HG03025 (cell line): ENCODE measurements at regions not wholly inside any gene's neighbourhood (a gene's known extent, or its start where the extent isn't known, plus 50 kb on each side); places are given as distances from the start of the nearest gene placed in this dataset.
"Not testable (repeated sequence)": the region's sequence is repeated elsewhere in the genome, so short reads cannot be mapped to it uniquely, and the experiment has no call there.

Experiments
- ATAC-seq: cut with Tn5 transposase; IDR thresholded peaks from one replicate; pipeline ENCODE4 v1.9.1; 2021; ENCODE audit warnings: mild to moderate bottlenecking, moderate library complexity; ENCODE audit not compliant: unreplicated experiment, low FRiP score

DNA sequence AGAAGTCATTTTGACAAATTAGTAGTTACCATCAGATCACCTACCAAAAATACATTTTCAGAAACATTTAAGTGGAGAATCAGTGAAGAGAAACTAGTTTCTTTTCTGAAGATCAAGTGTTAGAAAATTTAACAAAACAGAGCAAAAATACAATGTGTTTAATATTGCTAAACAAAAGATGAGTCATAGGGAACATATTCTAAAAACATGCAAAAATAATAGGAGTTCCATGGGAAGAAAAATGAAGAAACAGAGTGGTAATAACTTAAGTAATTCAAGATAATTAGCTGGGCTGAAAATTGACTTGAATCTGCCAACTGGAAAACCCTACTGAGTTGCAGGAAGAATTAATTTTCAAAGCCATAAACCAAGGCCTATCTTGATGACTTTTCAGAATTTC is 111.5 kb upstream of the KITLG start:
- no peak for ATAC-seq

- ATAC-seq = no peak
Measured at GRCh38 chr12:88684610-88685009, 104.3 kb upstream of the KITLG start.

GRCh38 chr12:88684170-88684569 is 103.9 kb upstream of the KITLG start:
- no peak for ATAC-seq

DNA sequence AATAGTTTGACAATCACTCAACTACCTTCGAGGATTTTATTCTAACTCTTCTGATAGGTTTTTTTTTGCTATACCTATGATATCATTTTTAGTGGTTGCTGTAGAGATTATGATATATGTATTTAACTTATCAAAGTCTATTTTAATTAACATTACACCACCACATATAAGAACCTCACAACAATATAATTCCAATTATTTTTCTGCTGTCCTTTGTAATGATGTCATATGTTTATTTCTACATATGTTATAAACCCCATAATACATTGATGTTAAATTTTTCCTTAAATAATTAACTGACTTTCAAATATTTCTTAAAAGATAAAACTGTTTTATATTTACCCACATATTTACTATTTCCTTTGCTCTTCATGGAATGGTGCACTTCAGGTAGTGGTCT is 103.4 kb upstream of the KITLG start:
- no peak for ATAC-seq

DNA sequence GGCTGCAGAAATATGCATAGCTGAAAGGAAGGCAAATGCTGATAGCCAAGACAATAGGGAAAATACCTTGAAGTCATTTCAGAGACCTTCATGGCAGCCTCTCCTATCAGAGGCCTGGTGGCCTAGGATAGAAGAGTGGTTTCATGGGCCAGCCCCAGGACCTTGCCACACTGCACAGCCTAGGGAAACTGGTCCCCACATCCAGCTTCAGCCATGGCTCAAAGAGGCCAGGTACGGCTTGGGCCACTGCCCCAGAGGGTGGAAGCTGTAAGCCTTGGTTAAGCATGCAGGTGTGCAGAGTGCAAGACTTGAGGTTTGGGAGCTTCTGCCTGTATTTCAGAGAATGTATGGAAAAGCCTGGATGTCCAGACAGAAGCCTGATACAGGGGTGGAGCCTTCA is 101.0 kb upstream of the KITLG start:
- no peak for ATAC-seq

- no peak for ATAC-seq
Measured at GRCh38 chr12:88677464-88677863, 97.2 kb upstream of the KITLG start.

- not testable (repeated sequence) for ATAC-seq
Measured at GRCh38 chr12:88667615-88668014, 87.3 kb upstream of the KITLG start.

- ATAC-seq = no peak
Measured at GRCh38 chr12:88665071-88665470, 84.8 kb upstream of the KITLG start.

DNA sequence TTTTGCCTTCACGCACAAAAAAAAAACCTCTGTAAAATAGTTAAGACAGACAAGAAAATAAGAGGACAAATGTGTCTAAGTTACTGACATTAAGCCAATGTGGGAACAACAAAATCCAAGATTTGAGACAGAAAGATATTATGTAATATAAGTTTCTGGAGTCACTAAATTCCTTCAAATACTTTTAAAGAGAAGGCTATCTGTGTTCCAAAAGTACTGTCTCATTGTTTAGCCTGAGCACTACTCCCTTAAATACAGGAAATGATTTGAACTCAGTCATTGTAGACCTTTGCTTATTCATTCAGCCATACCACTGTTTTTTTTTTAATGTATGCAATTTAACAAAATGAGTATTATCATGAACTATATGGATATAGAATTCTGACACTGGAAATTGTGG is 82.7 kb upstream of the KITLG start:
- ATAC-seq = no peak

DNA sequence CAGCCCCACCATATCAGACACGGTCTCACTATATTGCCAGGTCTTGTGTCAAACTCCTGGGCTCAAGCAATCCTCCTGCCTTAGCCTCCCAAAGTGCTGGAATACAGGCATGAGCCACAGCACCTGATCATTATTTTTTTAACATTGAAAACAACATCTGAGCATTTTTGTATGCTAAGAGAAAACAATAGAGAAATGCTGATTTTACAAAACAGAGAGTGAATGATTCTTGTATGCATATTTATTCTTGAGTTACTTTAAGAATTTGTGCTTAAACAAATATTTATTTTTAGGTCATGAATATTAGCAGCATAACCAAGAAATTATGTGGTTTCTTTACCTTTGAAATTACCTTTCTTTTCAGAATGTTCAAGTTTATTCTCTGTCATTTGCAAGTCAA is 81.8 kb upstream of the KITLG start:
- no peak for ATAC-seq

GRCh38 chr12:88658009-88658408 is 77.7 kb upstream of the KITLG start:
- no peak for ATAC-seq

GRCh38 chr12:88650715-88651114 is 70.4 kb upstream of the KITLG start:
- no peak for ATAC-seq

GRCh38 chr12:88648625-88649024 is 68.4 kb upstream of the KITLG start:
- ATAC-seq = no peak

DNA sequence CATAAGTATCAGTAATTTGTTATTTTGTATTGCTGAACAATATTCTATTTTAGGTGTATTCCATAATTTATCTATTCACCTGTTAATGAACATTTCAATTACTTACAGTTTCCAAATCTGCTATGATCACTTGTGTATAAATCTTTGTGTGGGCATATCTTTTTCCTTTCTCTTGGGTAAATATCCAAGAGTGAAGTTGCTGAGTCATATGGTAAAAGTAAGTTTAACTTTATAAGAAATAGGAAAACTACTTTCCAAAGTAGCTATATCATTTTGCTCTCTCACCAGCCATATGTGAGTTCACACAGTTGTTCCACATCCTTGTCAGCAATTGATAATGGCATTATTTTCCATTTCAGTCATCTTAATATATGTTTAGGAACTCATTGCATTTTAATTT is 66.6 kb upstream of the KITLG start:
- ATAC-seq = no peak

DNA sequence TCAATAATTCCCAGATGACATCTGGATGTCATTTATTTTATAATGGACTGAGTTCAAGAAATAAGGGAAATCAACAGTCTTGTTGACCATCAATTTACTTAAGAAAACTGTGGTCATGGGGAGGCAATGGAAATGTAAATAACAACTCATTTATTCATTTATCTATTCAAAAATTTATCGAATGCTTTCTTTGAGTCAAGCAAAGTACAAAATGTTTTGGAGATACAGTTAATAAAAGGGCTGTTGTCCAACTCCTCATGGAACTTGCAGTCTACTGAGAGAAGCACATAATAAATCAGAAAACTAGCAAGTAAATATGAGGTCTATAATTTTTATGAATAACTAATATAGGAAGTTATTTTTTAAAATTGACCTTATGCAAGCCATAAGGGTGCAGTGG is 65.5 kb upstream of the KITLG start:
- ATAC-seq = no peak

DNA sequence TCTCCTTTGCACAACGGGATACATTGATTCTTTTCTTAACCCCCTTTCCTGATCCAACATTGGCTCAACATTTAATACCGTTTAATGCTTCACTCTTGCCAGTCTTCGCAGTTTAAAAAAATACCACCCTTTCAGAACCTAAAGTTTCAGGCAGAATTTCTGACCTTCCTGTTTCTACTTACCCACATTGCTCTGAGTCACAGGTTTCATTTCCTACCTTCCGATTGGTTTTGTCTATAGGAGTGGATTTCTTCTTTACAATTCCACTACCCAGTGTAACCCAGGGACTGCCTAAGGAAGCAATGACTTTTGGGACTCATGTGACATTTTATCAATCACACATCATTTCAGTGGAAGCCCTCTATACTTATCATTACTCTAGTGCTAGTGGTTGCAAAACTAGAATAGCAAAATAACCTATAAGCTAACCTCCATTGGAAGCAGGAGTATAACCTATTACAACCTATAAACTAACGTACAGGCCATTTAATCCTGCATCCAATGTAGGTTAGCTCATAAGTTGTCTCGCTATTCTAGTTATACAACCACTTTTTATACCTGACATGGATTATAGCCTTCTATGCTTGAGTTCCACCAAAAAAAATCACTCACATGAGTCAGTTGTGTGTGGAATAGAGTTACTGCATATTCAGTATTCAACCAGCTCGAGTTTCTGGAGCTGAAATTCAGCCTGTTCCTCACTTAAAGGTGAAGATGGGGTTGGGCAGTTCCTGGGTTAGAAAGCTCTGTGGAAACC is 64.9 kb upstream of the KITLG start:
- no peak for ATAC-seq

DNA sequence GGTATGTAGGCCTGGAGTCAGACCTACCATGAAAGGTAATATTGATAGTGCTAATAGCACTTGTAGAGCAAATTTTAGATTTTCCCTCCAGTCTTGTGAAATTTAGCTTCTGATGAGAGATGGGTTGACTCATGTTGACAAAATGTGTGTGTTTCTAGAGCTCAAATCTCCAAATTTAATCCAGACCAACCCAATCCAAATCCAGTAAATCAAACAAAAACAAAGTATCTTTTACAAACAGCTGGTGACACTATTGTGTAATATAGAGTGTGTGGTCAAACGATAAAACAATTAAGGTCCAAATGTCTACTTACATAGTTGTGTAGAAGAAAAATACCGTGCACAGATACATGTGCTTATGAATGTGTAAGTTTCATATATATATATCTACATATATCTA is 63.4 kb upstream of the KITLG start:
- no peak for ATAC-seq

DNA sequence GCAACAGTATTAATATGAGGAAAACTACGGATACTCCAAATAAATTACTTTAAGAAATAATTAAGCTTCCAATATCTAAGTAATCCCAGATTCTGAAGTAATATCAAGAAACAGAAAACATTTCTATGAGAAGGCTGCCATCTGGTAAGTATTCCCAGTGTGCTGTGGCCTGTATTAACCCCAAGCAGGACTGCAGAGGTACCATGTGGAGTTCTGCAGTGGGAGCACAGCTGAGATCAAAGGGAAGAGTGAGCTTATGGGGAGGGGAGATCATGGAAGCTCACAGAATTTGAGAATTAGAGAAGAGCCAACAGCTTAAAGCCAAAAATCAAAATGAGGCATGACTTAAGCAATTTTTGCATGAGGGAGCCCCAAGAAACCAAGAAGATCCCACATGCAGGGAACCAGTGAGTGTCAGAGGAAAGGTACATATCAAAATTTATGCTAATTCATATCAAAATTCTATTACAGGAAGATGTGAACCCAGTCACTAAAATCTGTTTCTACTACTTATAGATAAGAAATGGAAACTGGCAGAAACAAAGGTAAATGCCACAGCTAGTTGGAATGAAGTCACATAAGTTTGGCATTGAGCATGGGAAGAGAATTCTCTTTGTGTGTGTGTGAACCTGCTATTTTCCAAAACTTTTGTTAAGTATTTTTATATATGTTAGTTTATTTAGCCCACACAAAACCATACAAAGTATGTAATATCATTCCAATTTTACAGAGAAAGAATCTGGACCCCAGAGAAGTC is 62.6 kb upstream of the KITLG start:
- ATAC-seq = no peak

DNA sequence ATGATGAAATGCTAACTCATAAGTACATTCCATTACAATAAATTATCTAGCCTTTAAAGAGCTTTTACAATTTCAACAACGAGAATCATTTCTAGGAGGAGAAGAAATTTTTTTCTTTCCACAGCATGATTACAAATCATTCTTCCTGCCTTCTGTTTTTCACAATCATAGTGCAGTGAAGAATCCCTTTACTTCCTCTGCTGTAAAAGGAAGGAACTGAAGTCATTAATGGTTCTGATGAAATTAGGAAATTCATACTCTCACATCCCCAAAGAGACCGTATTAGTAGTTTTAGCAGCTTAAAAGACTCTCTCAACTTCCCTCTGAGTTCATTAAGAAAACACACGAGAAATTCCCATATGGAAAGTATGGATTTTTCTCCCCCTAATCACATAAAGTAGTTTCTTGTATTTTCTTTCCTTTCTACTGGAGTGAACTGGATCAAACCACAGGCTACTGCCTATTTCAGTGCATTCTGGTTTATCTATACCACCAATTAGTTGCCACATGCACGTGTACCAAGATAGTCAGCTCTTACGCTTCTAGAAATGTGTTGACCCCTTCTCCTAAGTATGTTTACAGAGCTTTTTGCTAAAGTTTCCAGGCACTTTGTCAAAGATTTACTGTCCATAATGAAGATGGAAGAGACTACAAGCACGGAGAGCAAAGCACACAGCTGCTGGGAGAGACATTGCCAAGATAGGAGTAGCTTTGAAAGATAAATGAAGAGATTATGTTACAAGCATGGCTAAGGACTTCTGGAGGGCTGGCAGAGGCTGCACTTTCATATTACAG is 58.9 kb upstream of the KITLG start:
- no peak for ATAC-seq

DNA sequence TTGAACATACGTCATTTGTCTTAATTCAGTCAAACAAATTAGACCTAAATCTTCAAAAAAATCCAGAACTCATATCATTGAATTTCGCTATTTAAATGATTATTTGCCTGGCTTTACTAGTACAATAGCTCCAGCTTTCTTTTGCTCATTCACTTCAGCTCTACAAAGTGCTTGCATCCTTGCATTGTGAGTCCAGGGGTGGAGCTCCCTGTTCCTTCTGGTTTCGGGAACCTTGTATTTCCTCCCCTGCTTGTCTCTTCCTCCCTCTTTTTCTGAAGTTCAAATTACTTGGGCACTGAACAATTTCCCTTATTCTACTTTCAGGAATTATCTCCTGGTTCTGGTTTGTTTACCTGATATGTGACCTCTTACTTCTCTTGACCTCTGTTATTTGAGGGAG is 58.1 kb upstream of the KITLG start:
- ATAC-seq = no peak

- ATAC-seq = no peak
Measured at GRCh38 chr12:88634008-88634407, 53.7 kb upstream of the KITLG start.
